Mesodermal cell (in vitro differentiated cells): ENCODE measurements at regions not wholly inside any gene's neighbourhood (a gene's known extent, or its start where the extent isn't known, plus 50 kb on each side); places are given as distances from the start of the nearest gene placed in this dataset.

ENCODE experiments used
- H3K27ac ChIP-seq: 2 replicates; pipeline ENCODE4 v1.7.0; 2013; ENCODE audit warnings: mild to moderate bottlenecking, low read depth, low read length, moderate library complexity; ENCODE audit not compliant: severe bottlenecking
- H3K36me3 ChIP-seq: 2 replicates; pipeline ENCODE4 v1.7.1; 2013; ENCODE audit warnings: mild to moderate bottlenecking, low read length, moderate library complexity; ENCODE audit not compliant: control insufficient read depth, insufficient read depth
- H3K4me1 ChIP-seq: one replicate; pipeline ENCODE4 v1.7.1; 2013; ENCODE audit warnings: mild to moderate bottlenecking, low read length; ENCODE audit not compliant: insufficient read depth, control insufficient read depth, poor library complexity, severe bottlenecking
- H3K4me3 ChIP-seq: 2 replicates; pipeline ENCODE4 v1.7.0; 2013; ENCODE audit warnings: low read length, control low read depth, mild to moderate bottlenecking; ENCODE audit not compliant: insufficient read depth, poor library complexity, severe bottlenecking; ENCODE audit errors: extremely low read depth
- H3K9me3 ChIP-seq: 2 replicates; pipeline ENCODE4 v1.7.1; 2013; ENCODE audit warnings: mild to moderate bottlenecking, low read length, moderate library complexity; ENCODE audit not compliant: control insufficient read depth
- WGBS, 2 experiments: methylation state at CpG; one replicate each; pipeline ENCODE4 v1.1.5; 2013; ENCODE audit warnings: missing lambda C conversion rate in 2 of 2; ENCODE audit not compliant: insufficient coverage in 2 of 2; 5-methylcytosine and 5-hydroxymethylcytosine counted together

GRCh38 chr14:95413289-95414215, 93.8 kb upstream of the CLMN start:
- no peaks in the 10 kb centered on the region for H3K4me1 ChIP-seq
- peaks cover 9% of the 10 kb centered on the region for H3K36me3 ChIP-seq
- no peak overlapping the region for H3K27ac ChIP-seq
- WGBS, 2 experiments: 83 to 92% methylated on average over 9 of the region's 11 CpGs
- no peak overlapping the region for H3K4me3 ChIP-seq
- no peaks in the 10 kb centered on the region for H3K9me3 ChIP-seq

- Histone ChIP-seq H3K36me3 (no peaks in the 10 kb centered on the region), H3K4me3 (no peak overlapping the region), H3K27ac (no peak overlapping the region), H3K4me1 (no peaks in the 10 kb centered on the region), H3K9me3 (no peaks in the 10 kb centered on the region)
- WGBS, 2 experiments: 50 to 100% methylated on average over 1 of the region's 2 CpGs
These were observed 91.1 kb upstream of the CLMN start for GRCh38 chr14:95410838-95411237.

- Histone ChIP-seq H3K9me3 (no peaks in the 10 kb centered on the region), H3K36me3 (no peaks in the 10 kb centered on the region), H3K4me3 (no peak overlapping the region), H3K27ac (no peak overlapping the region), H3K4me1 (no peaks in the 10 kb centered on the region)
- 81 to 85% methylated on average over 11 to 12 of the region's 12 CpGs for WGBS, 2 experiments
These were observed 90.0 kb upstream of the CLMN start for GRCh38 chr14:95409477-95410272.

- no peaks in the 10 kb centered on the region for H3K4me1 ChIP-seq
- H3K4me3 ChIP-seq: no peak overlapping the region
- 87 to 96% methylated on average over 10 to 15 of the region's 17 CpGs for WGBS, 2 experiments
- H3K27ac ChIP-seq: no peak overlapping the region
- no peaks in the 10 kb centered on the region for H3K36me3 ChIP-seq
- no peaks in the 10 kb centered on the region for H3K9me3 ChIP-seq
These were observed 89.2 kb upstream of the CLMN start for GRCh38 chr14:95408731-95409476.

- no peak overlapping the region for H3K27ac ChIP-seq
- H3K4me1 ChIP-seq: no peaks in the 10 kb centered on the region
- WGBS, 2 experiments: 75 to 91% methylated on average over 4 to 5 of the region's 8 CpGs
- H3K9me3 ChIP-seq: no peaks in the 10 kb centered on the region
- H3K36me3 ChIP-seq: no peaks in the 10 kb centered on the region
- no peak overlapping the region for H3K4me3 ChIP-seq
These were observed 87.6 kb upstream of the CLMN start for GRCh38 chr14:95407354-95407753.

- H3K4me1 ChIP-seq: no peaks in the 10 kb centered on the region
- no peak overlapping the region for H3K4me3 ChIP-seq
- 76 to 84% methylated on average over 4 of the region's 5 CpGs for WGBS, 2 experiments
- no peak overlapping the region for H3K27ac ChIP-seq
- no peaks in the 10 kb centered on the region for H3K36me3 ChIP-seq
- H3K9me3 ChIP-seq: no peaks in the 10 kb centered on the region
These were observed 87.1 kb upstream of the CLMN start for GRCh38 chr14:95406756-95407277.

- Histone ChIP-seq H3K4me3 (no peak overlapping the region), H3K9me3 (no peaks in the 10 kb centered on the region), H3K4me1 (no peaks in the 10 kb centered on the region), H3K27ac (no peak overlapping the region), H3K36me3 (no peaks in the 10 kb centered on the region)
- 88 to 90% methylated on average over 7 of the region's 7 CpGs for WGBS, 2 experiments
These were observed 84.9 kb upstream of the CLMN start for GRCh38 chr14:95404583-95404982.

- Histone ChIP-seq H3K9me3 (no peaks in the 10 kb centered on the region), H3K36me3 (no peaks in the 10 kb centered on the region)
- 78% methylated on average over 3 of the region's 5 CpGs; no CpG with 5 or more reads in 1 of the 2 experiments for WGBS, 2 experiments
These were observed 82.9 kb upstream of the CLMN start for GRCh38 chr14:95402578-95402977.

GRCh38 chr14:95402176-95402575, 82.5 kb upstream of the CLMN start:
- H3K36me3 ChIP-seq: no peaks in the 10 kb centered on the region
- H3K27ac ChIP-seq: no peak overlapping the region
- no peaks in the 10 kb centered on the region for H3K9me3 ChIP-seq
- no peaks in the 10 kb centered on the region for H3K4me1 ChIP-seq
- WGBS, 2 experiments: no CpG with 5 or more reads among the region's 2 CpGs
- no peak overlapping the region for H3K4me3 ChIP-seq

More at GRCh38 chr14:95402578-95402977, 82.9 kb upstream of the CLMN start:
- no peak overlapping the region for H3K4me3 ChIP-seq
- no peaks in the 10 kb centered on the region for H3K4me1 ChIP-seq
- H3K27ac ChIP-seq: no peak overlapping the region
